ENCODE measurements at regions not wholly inside any gene's neighbourhood (a gene's known extent, or its start where the extent isn't known, plus 50 kb on each side); places are given as distances from the start of the nearest gene placed in this dataset.

DNA sequence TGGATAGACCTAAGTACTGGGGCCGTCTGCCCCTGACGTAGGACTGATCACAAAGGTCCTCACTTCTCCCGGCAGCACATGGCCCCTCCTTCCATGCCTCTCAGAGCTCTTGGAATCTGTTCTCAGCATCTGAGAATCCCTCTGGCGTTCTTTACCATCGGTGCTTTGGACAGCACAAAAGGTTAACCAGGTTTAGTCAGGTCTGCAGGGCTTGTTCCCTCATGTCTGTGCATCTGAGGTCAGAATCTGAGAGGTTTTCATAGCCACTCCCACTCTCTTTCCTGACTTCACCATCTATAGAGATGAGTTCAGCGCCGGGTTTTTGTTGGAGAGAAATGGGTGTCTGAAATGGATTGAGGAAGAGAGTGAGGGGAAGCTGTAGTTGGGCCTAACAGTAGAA, 130.0 kb upstream of the ARHGAP5 start:
- Histone ChIP-seq H3K36me3 (no peaks in the 10 kb centered on the region), H3K4me3 (replicated peaks in 1 of 3) (no peak overlapping the region), H3K9me3 (no peaks in the 10 kb centered on the region), H3K4me1 (no peaks in the 10 kb centered on the region), H3K27me3 (no peaks in the 10 kb centered on the region), H3K27ac (no peak overlapping the region)
- no peak for DNase-seq
- TF ChIP-seq POLR2A (IDR thresholded peaks at IDR 0.05): no peak
- TF ChIP-seq, protein P1, sequence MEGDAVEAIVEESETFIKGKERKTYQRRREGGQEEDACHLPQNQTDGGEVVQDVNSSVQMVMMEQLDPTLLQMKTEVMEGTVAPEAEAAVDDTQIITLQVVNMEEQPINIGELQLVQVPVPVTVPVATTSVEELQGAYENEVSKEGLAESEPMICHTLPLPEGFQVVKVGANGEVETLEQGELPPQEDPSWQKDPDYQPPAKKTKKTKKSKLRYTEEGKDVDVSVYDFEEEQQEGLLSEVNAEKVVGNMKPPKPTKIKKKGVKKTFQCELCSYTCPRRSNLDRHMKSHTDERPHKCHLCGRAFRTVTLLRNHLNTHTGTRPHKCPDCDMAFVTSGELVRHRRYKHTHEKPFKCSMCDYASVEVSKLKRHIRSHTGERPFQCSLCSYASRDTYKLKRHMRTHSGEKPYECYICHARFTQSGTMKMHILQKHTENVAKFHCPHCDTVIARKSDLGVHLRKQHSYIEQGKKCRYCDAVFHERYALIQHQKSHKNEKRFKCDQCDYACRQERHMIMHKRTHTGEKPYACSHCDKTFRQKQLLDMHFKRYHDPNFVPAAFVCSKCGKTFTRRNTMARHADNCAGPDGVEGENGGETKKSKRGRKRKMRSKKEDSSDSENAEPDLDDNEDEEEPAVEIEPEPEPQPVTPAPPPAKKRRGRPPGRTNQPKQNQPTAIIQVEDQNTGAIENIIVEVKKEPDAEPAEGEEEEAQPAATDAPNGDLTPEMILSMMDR (IDR thresholded peaks at IDR 0.05): no peak
- WGBS, 2 donors: 83 to 85% methylated on average over 7 of the region's 7 CpGs
- intact Hi-C loops (cut with DNase I): no loop called here

DNA sequence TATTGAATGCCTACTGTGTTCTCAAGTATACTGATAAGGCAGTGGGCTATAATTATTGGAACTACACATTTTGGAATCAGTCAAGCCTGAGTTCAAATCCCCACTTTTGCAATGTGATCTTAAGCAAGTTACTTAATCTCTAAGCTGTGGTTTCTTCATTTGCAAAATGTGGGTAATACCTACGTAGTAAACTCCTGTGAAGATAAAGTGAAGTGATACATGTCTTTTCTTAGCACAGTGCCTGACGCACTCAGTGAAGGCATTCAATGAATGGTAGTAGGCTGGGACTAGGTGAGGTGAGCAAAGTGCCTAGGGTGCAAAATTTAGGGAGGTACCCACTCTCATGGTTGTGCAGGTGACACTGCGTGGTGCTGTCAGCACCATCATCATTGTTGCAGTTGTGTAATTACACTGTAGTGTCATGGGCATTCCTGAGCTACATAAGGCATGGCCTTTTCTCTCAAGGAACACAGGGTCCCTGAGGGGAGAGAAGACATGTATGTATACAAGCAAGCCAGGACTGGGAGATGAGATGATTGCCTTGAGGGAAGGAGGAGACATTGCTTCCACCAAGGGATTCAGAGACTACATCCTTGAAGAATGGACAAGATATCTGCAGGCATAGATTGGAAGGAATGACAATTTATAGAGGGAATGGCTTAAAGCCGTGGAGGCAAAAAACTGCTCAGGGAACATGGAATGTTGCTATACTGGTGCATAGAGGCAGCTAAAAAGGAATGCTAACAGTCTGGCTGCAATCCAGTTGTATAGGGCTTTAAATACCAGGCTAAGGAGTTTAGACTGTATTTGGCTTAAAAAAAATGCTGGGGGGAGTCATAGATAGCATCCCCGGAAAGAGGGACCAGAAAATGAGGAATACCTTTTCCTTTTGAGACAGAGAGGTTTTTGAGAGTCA, 129.2 kb upstream of the ARHGAP5 start:
- no peak overlapping the region for H3K27ac ChIP-seq
- no peaks in the 10 kb centered on the region for H3K27me3 ChIP-seq
- no peak overlapping the region for H3K4me3 ChIP-seq (replicated peaks in 1 of 3)
- no peaks in the 10 kb centered on the region for H3K4me1 ChIP-seq
- H3K36me3 ChIP-seq: no peaks in the 10 kb centered on the region
- no peak for DNase-seq
- TF ChIP-seq POLR2A (IDR thresholded peaks at IDR 0.05): no peak
- TF ChIP-seq, protein P1 (IDR thresholded peaks at IDR 0.05): no peak
- WGBS, 2 donors: 74 to 79% methylated on average over 5 of the region's 5 CpGs
- intact Hi-C loops (cut with DNase I): no loop called here
- no peaks in the 10 kb centered on the region for H3K9me3 ChIP-seq

DNA sequence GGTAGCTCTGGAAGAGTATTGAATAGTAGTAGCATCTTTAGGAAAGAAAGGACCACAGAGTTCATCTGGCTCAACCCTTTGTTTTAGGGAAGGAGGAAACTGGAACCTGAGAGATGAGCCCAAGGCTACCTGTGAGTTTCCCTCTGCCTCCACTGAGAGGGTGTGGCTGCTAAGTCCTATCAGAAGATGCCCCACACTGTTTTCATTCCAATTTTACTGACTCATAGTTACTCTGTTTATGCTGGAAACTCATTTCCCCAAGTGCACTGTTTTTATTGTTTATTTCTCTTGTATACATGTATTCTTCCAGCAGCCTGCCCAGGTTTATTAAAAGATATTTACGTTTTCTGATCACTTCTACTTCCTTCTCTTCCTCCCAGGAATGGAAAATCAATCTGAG, 127.4 kb upstream of the ARHGAP5 start:
- intact Hi-C loops (cut with DNase I): no loop called here
- Histone ChIP-seq H3K4me3 (replicated peaks in 1 of 3) (no peak overlapping the region), H3K27ac (no peak overlapping the region), H3K27me3 (no peaks in the 10 kb centered on the region), H3K9me3 (no peaks in the 10 kb centered on the region), H3K4me1 (no peaks in the 10 kb centered on the region), H3K36me3 (no peaks in the 10 kb centered on the region)
- DNase-seq: no peak
- WGBS, 2 donors: 72 to 81% methylated on average over 1 of the region's 1 CpG
- TF ChIP-seq, protein P1 (IDR thresholded peaks at IDR 0.05): no peak
- no peak for TF ChIP-seq POLR2A (IDR thresholded peaks at IDR 0.05)

DNA sequence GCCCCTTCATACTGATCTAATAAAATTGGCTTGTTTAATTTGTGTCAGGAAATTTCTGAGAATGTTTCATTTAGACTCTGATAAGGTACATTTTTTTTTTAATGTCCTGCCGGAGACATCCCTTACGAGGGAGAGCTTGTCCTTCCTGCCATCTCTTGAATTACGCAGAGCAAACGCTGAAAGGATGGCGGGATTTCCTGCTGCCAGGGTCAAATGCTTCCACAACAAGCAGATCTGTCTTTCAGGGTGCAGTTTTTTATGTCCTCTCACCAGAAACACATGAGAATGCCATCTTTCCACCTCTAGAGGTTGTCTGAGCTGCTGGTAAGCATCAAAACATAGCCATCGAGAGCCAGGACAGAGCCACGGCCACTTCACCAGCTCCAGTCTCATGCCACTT, 126.8 kb upstream of the ARHGAP5 start:
- intact Hi-C loops (cut with DNase I): no loop called here
- Histone ChIP-seq H3K36me3 (no peaks in the 10 kb centered on the region), H3K4me1 (no peaks in the 10 kb centered on the region), H3K27me3 (no peaks in the 10 kb centered on the region), H3K27ac (no peak overlapping the region), H3K9me3 (no peaks in the 10 kb centered on the region), H3K4me3 (replicated peaks in 1 of 3) (no peak overlapping the region)
- WGBS, 2 donors: 59 to 65% methylated on average over 7 of the region's 7 CpGs
- TF ChIP-seq, protein P1 (IDR thresholded peaks at IDR 0.05): no peak
- no peak for TF ChIP-seq POLR2A (IDR thresholded peaks at IDR 0.05)
- DNase-seq: no peak
